Left forelimb (tissue), 1 donor: ENCODE measurements at regions not wholly inside any gene's neighbourhood (a gene's known extent, or its start where the extent isn't known, plus 50 kb on each side); places are given as distances from the start of the nearest gene placed in this dataset.
"Not testable (repeated sequence)": the region's sequence is repeated elsewhere in the genome, so short reads cannot be mapped to it uniquely, and the experiment has no call there.

Experiments
- DNase-seq: peaks from one replicate; pipeline ENCODE4 v3.0.0-alpha.2; 2018; ENCODE audit warnings: low spot score

DNA sequence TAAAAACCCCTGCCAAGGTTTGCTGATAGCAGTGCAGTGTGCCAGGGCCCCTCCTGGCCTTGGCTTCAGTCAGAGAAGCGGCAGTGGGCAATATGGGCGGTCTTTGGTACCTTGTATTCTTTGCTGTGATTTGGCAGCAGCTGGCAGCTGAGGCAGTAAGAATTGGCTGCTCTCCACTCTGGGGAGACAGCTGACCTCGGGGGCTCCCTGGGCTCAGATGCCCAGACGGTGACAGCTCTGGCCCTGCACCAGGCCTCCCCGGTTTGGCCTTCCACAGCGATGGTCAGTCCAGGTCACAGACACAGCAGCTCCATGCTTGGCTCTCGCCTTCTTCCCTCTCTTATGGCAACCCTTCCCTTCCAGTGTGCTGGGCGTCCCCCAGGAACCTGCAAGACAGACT lies 330.9 kb downstream of the BCOR start:
- no peak for DNase-seq

- DNase-seq, result no peak
Observed at GRCh38 chrX:39767446-39767845, 330.3 kb downstream of the BCOR start.

DNA sequence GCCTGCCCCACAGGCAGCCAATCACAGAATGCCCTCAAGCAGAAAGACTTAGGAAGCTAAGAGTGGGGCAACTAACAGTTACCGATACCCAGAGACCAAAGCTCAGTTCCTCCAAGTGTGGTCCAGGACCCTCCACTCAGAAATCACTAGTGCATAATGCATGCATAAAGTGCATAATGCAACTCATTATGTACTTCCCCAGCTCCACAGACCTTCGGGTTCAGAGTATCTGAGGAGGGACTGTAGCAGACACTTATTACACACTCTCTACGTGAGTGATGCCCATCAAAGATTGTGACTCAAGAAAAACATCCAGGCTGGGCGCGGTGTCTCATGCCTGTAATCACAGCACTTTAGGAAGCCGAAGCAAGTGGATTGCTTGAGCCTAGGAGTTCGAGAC lies 328.0 kb downstream of the BCOR start:
- no peak for DNase-seq

- DNase-seq, result no peak
Observed at GRCh38 chrX:39771089-39771488, 326.7 kb downstream of the BCOR start.

GRCh38 chrX:39772057-39772832 lies 325.5 kb downstream of the BCOR start:
- DNase-seq, result no peak

GRCh38 chrX:39773150-39773549 lies 324.6 kb downstream of the BCOR start:
- DNase-seq, result no peak

DNA sequence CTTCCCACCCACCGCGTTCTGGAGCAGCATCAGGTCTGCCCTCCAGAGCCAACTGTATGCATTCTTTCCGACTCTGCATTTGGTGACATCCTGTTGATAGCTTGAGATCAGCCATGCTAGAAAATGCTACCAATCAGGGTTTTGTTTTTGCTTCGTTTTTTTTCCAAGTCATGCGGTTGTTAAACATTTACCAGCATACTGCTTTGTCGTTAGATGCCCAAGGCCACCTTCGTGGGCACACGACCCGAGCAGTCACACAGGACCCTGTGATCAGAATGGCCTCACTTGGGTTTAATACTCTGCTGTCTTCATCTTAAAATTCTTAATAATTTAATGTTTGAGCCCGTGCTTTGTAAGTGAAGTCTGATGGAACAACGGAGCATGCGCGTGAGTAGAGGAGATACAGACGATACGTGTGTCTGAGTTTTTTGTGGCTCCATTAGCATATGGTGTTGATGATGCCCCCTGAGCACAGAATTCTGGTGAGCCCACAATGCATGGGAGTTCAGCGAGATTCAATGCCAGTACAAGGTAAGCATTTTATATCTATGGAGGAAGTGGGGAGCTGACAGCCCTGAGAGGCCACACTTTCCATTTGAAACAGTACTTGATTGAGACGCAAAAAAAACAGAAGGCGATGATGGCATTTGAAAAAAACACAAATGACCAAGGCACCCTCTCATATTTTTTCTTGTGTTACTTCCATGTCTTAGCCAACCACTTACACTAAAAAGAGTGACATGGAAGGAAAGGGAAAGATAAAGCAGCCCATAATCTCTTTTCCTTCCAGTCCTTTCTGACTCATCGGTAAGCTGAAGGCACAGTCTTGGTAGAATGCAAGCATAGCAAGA lies 323.6 kb downstream of the BCOR start:
- DNase-seq, result no peak

GRCh38 chrX:39774774-39775328 lies 322.9 kb downstream of the BCOR start:
- no peak for DNase-seq

- no peak for DNase-seq
Observed at GRCh38 chrX:39777623-39778025, 320.1 kb downstream of the BCOR start.

DNA sequence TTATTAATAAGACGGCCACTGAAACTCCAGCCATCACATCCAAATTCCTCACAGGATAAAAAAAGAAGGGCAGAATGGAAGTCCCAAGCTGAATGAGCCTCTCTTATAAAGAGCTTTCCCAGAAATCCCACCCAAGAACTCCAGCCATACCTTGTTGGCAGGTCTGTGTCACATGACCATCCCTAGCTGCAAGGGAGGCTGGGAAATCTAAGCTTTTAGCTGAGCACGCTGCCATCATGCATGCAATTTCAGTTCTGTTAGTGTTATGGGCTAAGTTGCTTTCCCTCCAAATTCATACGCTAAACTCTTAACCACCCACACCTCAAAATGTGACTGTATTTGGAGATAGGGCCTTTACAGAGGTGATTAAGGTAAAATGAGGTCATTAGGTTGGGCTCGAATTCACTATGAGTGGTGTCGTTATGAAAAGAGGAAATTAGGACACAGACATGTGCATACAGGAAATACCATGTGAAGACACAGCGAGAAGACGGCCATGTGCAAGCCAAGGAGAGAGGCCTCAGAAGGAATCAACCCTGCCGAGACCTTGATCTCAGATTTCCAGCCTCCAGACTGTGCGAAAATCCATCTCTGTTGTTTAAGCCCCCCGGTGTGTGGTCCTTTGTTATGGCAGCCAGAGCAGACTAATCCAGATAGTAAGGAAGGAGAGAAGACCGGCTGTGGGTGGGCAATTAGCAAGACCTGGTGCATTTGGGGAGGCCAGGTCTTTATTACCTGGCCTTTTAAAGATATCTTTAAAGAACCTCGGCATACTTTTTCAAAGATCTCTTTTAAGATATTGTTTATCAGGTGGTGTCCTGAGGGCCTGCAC lies 317.6 kb downstream of the BCOR start:
- no peak for DNase-seq

GRCh38 chrX:39782276-39782675 lies 315.5 kb downstream of the BCOR start:
- DNase-seq, result no peak

GRCh38 chrX:39787999-39788398 lies 309.8 kb downstream of the BCOR start:
- DNase-seq, result no peak

GRCh38 chrX:39788521-39788920 lies 309.2 kb downstream of the BCOR start:
- DNase-seq, result no peak

DNA sequence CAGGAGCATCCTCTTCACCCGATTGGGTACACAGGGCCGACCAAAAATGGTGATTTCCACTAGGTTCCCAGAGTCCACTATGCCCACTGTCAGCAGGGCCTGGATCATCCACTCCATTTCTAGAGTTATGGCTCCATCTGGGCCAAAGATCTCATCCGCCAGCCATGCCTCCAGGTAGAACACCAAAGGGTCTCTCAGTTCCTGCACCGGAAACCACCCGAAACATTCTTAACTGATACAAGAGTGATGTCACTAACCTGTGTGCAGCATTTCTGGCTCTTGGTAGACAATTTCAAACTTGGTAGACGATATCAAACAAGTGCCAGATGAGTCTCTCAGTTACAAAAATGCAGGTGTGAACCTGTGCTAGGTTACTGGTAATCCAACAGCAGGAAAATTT lies 306.1 kb downstream of the BCOR start:
- DNase-seq, result no peak

DNA sequence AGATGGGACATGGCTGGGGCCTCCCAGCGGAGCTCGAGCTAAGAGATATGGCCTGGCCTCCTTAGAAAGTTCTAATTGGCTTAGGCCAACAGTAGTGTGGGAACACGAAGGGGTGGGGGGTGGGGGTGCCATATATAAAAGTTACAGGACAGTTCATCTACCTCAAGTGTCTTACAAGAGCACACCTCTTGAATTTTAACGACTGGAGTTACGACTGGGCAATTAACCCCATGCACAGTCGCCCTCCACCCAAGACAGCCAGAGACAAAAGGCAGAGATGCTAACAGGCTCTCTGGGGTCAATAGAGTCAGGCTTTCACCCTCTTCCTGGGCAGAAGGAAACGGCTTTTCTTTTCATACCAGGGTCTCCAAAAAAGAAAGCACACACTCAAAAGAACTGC lies 302.2 kb downstream of the BCOR start:
- DNase-seq, result no peak

- no peak for DNase-seq
Observed at GRCh38 chrX:39796856-39797255, 300.9 kb downstream of the BCOR start.

DNA sequence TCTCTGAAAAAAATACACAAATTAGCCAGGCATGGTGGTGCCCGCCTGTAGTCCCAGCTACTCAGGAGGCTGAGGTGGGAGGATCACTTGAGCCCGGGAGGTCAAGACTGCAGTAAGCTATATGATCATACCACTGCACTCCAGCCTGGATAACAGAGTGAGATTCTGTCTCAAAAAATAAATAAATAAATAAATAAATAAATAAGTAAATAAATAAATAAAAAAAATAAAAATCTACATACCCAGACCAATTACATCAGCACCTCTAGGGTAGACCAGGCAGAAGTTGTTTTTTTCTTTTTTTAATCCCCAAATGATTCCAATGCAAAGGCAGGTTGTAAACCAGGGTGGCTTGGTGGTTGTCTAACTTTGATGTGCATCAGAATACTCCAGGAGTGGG lies 299.3 kb downstream of the BCOR start:
- DNase-seq, result not testable (repeated sequence)

GRCh38 chrX:39802354-39802753 lies 295.4 kb downstream of the BCOR start:
- no peak for DNase-seq

DNA sequence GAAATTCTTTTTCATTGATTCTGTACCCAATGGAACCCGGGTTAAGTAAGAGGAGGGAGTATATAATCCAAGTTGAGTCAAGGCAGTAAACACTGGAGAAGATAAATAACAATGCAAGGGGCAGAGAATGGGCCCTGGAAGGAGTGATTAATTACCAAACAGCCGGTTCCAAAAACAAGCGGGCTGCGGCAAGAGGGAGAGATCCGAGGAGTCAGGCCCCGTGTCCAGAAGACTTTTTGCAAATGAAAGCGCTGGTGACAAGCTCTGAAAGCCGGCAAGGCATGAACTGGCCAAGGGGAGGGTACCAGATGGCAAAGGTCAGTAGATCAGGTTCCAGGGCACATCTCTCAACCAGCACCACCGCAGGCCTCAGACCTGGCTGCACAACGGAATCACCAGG lies 294.9 kb downstream of the BCOR start:
- no peak for DNase-seq

DNA sequence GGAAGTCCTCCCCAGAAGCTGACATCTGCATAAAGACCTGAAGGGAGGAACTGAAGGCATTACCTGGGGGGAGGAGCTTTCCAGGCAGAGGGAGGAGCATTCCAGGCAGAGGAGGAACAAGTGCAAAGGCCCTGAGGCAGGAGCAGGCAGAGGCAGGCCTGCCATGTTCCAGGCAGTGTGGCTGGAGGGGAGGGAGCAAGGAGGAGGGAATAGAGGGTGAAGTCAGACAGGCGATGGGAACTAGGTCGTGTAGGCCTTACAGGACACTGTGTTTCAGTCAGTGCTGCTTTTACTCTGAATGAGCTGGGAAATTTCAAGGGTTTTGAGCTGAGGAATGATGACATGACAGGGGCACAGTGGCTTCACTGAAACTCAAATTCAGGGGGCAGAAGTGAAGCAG lies 292.7 kb downstream of the BCOR start:
- DNase-seq, result no peak

GRCh38 chrX:39805825-39806224 lies 291.9 kb downstream of the BCOR start:
- no peak for DNase-seq

GRCh38 chrX:39808471-39808917 lies 289.3 kb downstream of the BCOR start:
- DNase-seq, result no peak
